ENCODE measurements at regions not wholly inside any gene's neighbourhood (a gene's known extent, or its start where the extent isn't known, plus 50 kb on each side); places are given as distances from the start of the nearest gene placed in this dataset.
"Not testable (repeated sequence)": the region's sequence is repeated elsewhere in the genome, so short reads cannot be mapped to it uniquely, and the experiment has no call there.

DNA sequence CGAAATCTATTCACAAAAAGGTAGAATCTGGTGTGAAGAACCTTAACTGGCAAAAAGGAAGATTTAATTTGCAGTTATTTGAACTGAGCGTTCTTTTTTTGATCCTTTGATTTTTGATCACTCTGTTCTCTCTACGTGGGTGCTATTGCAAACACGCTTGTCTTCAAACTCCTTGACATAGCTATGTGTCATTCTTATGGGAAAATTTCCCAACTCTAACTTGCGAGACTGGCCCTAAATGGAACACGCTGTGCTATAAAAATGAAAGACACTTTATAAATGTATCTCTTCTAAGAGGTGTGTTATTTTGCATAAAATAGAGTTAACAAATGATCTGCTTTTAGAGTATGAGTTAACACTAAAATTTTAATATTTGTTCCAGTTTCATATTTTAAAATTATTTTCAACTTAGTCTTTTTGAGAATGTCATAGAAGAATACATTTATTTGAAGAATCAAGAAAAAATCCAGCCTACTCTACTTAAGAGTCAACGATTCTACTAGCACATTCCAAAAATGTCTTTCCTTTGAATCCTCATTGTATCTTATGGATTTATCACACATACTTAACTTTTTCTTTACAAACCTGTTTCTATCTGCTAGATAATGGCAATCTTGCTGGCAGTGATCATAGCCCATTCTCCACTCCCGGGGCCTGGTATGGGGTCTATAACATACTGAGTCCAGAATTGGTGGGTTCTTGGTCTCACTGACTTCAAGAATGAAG, 610.0 kb upstream of the TBL1XR1 start:
- DNase-seq, result no peak

DNA sequence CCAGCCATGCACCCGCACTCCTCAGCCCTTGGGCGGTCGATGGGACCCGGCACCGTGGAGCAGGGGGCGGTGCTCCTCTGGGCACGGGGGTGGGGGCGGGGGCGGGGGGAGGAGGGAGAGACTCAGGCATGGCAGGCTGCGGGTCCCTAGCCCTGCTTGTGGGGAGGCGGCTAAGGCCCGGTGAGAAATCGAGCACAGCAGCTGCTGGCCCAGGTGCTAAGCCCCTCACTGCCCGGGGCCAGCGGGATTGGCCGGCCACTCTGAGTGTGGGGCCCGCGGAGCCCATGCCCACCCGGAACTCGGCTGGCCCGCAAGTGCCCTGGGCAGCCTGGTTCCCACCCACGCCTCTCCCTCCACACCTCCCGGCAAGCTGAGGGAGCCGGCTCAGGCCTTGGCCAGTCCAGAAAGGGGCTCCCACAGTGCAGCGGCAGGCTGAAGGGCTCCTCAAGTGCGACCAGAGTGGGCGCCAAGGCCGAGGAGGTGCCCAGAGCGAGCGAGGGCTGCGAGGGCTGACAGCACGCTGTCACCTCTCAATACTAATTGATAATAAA, 611.7 kb upstream of the TBL1XR1 start:
- DNase-seq, result not testable (repeated sequence)

DNA sequence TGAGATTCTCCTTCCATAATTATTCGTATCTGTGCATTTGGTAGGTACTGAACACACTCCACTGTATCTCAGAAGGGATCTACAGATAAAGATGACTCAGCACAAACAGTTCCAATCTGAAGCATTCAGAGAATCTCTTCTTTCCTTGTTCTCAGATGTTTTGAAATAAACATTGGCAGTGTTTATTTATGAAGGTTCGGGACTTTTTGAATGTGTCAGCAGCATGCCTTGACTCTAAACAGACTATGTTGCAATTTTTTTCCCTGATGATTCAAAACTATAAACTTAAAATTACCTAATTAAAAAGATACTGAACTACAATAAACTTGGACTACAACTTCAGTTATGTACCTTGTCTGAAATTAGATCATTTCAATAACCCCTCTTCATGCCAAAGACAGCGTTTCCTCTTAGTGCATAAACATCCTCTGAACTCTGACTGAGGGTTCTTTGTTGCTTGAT, 612.9 kb upstream of the TBL1XR1 start:
- no peak for DNase-seq

DNA sequence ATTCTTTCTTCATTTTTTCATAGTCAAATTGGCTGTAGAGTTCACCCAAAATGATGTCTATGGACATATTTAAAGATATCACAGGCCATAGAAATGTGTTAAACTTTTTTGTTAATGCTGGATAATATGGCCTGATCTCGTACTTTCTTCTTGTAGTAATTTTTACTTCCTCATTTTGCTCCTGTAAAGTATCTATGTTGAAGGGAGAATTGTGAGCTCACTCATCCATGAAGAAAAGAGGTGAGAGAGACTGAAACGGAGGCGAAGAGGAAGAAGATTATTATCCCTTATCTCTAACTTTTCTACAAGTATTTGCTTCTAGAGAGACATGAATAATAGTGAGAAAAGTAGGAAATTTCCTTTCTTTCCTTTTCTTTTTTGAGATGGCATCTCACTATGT, 613.8 kb upstream of the TBL1XR1 start:
- DNase-seq, result peak; percentile 23

DNA sequence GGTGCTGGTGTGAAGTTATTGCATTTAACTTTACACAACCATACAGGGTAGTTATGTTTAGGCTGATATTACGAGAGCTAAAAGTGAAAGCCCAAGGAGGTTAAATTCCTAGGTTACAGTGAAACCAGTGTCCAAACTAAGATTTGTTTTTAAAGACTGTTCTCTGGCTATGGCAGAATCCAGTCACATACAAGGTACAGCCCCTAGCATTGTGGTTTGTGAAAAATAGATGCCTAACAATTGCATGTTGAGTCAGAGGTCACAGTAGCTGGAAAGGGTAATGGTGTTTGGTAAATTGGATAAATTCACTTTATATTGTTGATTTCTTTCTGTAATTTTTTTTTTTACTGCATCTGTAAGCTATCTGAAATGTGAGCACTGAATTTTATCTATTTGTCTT, 614.6 kb upstream of the TBL1XR1 start:
- DNase-seq, result no peak

DNA sequence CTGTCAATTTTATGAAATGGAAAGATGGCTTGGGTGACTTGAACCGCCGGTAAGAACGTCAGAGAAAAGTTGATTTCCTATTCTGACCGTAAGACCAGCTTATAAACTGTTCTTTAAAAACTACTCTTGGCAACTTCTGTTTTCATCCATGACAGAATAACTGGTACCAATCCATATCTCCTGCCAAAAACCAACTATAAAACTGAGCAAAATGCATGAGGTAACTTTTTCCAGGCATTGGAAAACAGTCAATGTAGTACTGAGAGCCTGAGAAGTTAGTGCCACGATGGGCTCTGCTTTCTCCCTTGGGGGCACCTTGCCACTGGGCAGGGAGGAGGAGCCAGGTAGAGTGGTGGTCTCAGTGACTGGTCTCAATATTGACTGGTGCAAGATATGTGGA, 615.2 kb upstream of the TBL1XR1 start:
- no peak for DNase-seq

DNA sequence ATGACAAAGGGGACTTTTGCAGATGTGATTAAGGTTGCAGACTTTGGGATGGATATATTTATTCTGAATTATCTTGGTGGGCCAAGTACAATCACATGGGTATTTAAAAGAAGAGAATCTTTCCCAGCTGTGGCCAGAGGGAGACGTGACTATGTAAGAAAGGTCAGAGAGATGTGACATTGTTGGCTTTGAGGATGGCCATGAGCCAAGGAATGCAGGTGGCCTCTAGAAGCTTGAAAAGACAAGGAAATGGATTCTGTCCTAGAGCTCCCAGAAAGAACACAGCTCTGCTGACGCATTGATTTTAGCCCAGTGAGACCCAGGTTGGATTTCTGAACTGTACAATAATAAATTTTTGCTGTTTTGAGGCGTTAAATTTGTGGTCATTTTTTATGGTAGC, 616.0 kb upstream of the TBL1XR1 start:
- peak; percentile 84 for DNase-seq

DNA sequence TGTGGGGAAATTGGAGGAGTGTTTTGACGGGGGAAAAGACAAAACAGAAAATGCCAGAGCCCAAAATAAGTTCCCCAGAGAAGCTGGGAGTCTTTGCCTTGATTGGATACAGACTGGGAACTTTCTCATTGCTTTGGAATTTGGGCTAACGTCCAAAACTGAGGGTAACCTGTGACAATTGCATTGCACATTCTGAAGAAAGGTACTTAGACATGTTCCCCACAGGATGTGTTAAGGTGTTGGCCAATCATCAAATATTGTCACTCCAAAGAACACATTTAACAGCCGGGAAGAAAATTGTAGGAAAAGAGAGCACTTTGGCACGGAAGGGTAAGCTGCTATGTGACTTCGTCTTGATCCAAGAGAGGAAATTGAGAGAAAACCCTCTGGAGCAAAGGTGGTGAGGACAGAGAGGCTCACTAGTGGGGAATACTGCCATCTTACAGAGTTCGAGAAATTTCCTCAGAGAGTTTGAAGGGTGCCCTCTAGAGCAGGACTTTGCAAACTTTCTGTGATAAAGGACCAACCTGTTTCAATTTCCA, 619.5 kb upstream of the TBL1XR1 start:
- no peak for DNase-seq

DNA sequence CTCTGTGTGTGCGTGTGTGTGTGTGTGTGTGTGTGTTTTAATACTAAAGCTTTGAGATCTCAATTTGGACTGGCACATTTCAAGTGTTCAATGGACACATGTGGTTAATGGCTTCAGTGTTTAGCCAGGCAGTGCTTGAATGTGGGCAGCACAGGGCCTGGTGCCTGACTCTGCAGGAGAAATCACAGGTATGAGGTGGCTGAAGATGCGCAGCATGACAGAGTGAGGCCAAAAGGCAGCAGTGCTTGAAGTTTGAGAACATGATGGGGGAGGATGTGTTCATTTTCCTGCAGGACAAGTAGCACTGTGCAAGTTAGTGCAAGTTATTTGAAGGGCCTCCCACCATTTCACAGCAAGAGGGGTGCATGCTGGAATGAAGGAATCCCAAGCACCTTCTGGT, 620.5 kb upstream of the TBL1XR1 start:
- DNase-seq, result no peak

DNA sequence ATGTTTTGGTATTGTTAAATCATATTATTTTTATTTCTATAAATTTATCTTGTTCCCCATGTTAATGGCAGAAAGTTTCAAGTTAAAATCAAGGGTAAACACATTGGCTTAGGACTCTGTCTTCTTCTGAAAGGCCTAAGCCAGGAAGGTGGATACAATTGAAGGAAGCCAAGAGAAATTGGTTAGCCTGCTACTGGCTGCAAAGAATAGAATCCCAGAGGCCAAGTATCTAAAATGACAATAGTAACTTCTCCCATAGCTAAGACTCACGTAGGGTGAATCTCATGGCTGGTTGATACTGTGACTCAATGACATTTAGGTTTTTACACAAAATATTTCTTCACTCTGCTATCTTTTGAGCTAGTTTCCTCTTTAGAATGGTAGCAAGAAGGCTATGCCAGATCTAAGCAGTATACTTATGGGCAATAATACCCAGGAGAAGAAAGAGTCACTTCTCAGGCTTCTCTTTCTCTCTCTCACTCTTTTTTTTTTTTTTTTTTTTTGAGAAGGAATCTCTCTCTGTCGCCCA, 621.5 kb upstream of the TBL1XR1 start:
- DNase-seq, result no peak

DNA sequence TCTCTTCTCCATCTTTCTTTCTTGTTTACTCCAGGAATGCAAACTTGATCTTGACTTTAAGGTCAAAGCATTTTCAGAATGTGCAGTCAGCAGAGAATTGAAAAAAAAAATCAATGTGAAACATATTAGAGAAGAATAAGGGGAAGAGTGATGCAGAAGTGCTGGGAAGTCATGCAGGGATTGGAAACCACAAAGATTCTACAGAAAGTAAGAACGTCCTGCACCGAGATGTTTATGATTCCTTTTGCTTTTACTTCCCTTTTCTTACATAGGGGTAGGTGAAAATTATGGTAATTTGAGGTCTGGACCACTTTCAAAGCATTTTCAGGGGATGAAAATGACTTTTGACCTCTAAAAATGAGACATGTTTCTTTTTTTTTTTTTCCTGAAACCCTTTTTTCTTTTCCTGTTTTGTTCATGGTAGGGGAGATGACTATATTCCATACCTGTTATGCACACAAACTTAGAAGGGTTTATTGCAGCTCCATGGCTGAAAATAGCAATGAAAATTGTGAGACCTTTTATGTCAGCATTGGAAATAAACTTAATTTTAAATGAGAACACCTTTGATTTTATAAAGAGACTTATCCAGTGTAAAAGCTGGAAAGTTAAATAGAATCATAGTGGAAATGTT, 623.5 kb upstream of the TBL1XR1 start:
- no peak for DNase-seq

DNA sequence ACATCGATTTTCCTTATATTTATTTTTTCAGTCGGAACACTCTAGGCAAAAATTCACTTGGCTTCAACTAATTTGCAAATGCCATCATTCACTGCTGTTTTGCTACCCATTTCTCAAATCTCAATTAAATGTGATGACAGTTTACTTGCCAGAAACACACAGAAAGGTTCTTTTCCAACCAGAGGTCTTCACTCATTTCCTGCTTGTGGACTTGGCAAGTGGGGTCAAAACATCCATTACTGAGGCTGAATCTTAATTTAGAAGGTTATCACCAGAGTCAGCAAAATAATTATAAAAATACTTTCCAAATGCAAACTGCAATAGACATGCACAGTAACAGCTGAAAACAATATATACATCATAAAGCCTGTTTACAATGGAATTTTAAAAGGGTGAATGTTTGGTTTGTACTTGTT, 625.4 kb upstream of the TBL1XR1 start:
- DNase-seq, result no peak

DNA sequence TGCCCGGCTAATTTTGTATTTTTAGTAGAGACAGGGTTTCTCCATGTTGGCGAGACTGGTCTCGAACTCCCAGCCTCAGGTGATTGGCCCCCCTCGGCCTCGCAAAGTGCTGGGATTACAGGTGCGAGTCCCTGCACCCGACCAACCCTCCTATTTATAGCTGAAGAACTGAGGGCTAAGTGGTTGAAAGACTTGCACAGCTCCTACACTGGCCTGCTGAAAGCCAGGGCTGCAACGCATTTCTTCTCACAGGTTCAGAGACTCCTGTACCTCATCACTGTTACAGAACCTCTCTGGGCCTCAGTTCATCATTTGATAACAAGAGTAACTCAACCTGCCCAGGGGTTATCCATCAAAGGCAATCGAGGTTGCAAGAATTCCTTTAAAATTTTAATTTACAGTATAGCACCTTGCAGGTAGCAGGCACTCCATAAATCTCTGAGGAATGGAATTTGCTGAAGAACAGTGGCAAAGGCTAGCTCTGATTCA, 626.5 kb upstream of the TBL1XR1 start:
- DNase-seq, result no peak

DNA sequence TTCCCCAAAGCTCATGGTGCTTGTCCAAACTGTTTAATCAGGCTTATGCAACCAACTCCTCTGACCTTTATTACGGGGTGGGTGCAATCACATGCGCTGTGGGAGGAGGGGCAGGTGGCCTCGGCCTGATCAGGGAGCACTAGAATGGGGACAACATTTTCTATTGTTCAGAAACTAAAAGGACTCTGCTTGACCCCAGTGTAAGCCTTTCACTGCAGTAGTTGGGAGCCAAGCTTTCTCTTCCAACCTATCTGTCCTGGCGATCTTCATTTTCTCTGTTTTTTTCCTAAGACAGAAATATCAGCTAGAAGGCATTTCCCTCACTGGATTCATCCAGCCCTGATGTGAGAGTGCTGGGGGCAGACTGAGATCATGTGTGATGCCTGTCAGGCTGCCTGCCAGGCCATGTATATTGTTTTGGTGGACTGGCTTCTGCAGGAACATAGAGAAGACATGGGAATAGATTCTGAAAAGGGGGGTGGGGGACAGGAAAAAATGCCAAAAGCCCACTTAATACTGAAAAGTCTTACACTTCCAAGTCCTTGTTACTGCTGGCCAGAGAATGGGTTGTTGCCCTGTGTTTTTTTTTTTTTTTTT, 627.0 kb upstream of the TBL1XR1 start:
- DNase-seq, result no peak

DNA sequence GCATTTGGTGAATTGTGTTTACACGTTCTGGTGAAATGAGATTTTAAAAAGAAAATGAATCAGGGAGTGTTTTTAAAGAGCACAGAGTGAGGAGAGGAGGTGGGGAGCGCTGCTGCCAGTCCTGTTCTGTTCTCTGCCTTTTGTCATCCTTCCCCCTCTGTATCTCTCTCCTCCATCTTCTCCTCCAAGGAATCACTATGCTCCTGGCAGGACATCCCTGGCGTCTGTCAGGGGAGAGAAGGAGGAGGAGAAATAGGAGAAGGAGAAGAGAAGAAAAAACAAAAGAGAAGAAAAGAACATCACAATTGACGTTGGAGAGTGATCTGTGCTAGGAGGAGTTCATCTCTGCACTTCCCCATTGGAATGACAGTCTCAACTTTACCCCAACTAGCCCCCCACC, 627.6 kb upstream of the TBL1XR1 start:
- DNase-seq, result no peak

DNA sequence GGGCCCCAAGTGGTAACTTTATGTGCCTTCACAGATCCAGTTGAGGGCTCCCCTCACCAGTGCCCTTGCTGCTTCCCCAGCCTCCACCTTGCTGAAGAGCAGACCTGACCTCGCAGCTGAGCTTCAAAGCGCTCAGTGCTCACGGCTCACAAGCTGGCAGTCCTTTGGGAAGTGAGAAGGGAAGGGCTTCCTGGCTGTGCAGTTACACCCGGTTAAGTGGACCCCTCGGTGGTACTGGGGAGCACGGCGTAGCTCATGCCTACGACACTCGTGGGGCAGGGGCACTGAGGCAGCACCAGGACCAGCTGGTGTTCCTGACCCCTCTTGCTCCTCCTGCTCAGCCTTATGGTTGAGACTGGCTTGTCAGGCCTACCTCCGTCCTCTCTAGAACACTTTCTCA, 629.0 kb upstream of the TBL1XR1 start:
- DNase-seq, result no peak

DNA sequence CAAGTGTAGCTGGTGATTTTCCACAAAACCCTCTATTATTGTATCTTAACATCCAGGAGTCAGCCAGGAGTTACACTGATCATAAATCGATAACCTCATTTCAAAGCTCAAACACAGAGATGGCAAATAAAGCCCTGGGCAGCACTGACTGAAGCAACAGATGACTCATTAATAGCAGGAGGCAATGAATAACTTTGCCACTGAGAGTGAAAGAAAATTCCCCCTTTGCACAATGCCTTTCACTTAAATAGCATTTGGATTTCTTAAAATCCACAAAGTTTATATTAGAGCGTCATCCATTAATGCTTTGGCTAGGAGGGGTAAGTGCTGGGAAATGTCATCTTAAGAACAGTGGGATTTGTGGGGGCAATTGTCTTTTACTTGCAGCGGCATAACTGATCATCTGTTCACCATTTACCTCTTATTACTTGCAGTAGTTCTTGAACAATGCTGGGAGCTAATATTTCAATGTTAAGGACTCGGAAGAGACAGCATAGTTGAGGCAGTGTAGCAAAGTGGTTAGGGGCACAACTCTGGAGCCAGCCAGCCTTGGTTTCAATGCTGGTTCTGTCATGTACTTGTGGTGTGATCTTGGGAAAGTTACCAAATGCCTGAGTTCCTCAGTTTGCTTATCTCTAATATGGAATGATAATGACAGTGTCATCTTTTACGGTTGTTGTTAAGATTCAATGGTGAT, 630.4 kb upstream of the TBL1XR1 start:
- DNase-seq, result no peak

DNA sequence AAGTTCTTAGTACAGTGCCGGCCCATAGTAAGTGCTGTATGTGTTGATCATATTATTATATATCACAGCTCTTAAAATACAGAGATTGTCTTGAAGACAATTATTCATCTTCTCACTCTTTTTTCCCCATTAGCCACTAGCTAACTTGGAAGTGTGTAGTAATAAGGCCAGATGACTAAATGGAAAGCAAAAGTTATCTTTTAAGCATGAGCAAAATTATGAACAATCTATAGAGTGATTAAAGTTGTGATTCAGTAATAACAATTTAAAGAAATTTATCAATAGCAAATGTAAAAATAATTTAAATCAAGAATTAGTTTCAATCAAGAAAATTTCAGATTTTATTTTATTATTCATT, 630.9 kb upstream of the TBL1XR1 start:
- DNase-seq, result no peak

DNA sequence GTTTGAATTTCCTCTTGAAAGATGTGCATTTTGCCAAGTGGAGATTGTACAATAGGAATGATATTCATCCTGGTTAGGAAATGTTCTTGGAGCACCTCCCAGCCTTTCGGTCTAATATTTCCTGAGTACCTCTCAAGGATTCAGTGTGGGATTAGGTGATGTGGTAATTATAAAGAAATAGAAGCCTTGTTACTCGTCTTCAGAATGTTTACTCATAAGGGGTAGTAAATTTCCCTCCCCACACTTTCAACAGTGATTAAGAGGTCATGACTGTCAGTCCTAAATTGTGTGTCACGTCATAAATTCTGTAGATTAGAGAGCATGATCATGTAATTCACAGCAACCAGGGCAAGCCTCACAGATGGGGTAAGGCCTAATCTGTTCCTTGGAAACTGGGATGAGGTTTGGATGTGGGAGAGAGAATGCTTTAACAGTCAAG, 633.1 kb upstream of the TBL1XR1 start:
- DNase-seq, result peak; percentile 87

DNA sequence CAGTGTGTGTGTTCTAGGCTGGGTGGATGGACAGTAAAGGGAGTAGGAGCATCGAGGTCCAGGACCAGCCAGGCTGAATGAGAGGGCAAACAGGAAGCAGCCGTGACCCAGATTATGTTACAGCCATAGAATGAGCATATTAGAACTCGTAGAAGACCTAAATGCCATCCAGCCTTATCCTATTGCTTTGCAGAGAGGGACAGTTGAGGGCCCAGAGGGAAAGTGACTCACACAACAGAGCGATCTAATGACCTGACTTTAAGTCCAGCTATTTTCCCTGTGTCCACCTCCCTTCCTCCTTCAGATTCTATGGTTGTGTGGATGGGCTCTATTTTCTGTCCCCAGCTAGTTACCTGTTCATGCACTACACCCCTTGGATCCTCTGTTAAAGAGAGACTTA, 634.1 kb upstream of the TBL1XR1 start:
- DNase-seq, result no peak

DNA sequence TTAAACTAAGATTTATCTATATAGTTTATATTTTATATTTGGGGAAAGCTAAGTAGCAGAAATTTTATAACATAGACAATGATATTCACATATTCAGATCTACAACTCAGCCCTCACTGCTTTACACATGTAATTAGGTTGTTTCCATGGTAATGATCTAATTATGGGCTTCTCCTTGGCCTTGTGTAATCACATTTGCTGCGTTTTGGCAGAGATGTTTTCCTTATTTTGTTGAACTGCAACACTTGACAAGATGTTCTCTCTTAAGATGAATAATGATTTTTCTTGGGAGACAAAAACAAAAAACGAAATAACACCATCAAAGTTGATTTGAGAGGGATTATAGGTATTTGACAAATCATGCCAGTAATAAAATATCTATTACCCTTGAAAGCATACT, 635.6 kb upstream of the TBL1XR1 start:
- DNase-seq, result no peak

DNA sequence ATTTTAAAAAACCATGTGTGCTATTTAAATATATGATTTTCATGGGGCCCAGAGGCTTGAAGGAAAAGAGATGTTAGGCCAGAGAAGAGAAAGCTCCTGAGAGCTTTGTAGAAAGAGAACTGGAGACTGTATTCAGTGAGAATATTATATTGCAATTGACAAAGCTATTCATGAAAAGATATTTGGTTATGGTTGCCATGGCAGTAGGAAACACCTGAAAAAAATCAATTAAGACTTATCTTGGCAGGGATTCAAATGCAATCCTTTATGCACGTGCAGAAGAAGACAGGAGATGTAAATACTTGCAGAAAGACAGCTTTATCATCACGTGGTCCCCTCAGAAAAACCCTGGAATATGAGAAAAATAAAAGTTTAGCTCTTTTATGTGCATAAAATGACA, 636.0 kb upstream of the TBL1XR1 start:
- DNase-seq, result peak; percentile 93

DNA sequence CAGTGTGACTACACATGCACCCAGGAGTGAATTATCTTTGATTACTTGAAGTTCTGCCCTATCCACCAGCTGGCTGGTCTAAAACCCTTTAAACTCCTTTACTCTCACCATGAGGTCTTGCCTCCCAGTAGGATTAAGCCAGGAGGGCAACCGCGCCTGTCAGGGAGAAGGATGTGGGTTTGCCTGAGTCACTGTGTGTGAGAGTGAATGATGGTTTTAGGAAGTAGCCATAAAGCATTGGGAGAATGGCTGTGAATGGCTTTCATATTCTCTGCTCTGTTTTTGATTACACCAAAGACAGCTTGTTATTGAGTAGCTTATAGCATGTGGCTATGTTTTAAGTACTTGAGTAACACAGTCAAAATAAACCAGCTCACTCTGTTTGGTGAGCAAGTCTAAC, 637.7 kb upstream of the TBL1XR1 start:
- no peak for DNase-seq
